A549 (cell line): ENCODE measurements at regions not wholly inside any gene's neighbourhood (a gene's known extent, or its start where the extent isn't known, plus 50 kb on each side); places are given as distances from the start of the nearest gene placed in this dataset.

Experiments
- BHLHE40 ChIP-seq: IDR thresholded peaks from 2 replicates; pipeline ENCODE4 v1.6.1; 2012; ENCODE audit warnings: low read depth, low read length, inconsistent platforms
- CBX8 ChIP-seq: fragments of 200-600 bp; sonication (generic); IDR thresholded peaks from 2 replicates; pipeline ENCODE4 v1.6.1; 2016
- CHD2 ChIP-seq: fragments of 150-350 bp; IDR thresholded peaks from 2 replicates; pipeline ENCODE4 v1.6.1; 2014; ENCODE audit warnings: low read length; ENCODE audit not compliant: partially characterized antibody
- HDAC2 ChIP-seq: fragments of 200-600 bp; sonication (generic); IDR thresholded peaks from 2 replicates; pipeline ENCODE4 v1.6.1; 2016
- NR3C1 ChIP-seq: fragments of >200 bp; sonication (Bioruptor Twin); formaldehyde crosslinking; IDR thresholded peaks from 3 replicates; pipeline ENCODE4 v1.6.1; 2017
- POLR2A ChIP-seq: IDR thresholded peaks from 2 replicates; pipeline ENCODE4 v1.6.1; 2012; ENCODE audit warnings: mild to moderate bottlenecking, low read length
- RAD21 ChIP-seq, 2 experiments: fragments of >200 bp in 1 of 2; sonication (Bioruptor Twin) in 1 of 2; formaldehyde crosslinking in 1 of 2; IDR thresholded peaks in 1 of 2; conservative IDR thresholded peaks in 1 of 2; 2 replicates in 1 of 2; 3 replicates in 1 of 2; pipeline ENCODE4 v1.6.1; 2012 to 2018; ENCODE audit warnings: inconsistent platforms in 1 of 2
- RCOR1 ChIP-seq: fragments of 150-350 bp; IDR thresholded peaks from 2 replicates; pipeline ENCODE4 v1.6.1; 2014; ENCODE audit warnings: antibody characterized with exemption, low read length, low read depth
- SMC3 ChIP-seq: fragments of >200 bp; sonication (Bioruptor Twin); formaldehyde crosslinking; IDR thresholded peaks from 3 replicates; pipeline ENCODE4 v1.6.1; 2018; ENCODE audit warnings: inconsistent platforms
- TF ChIP-seq, protein P1 (sequence below): fragments of >200 bp; sonication (Bioruptor Twin); formaldehyde crosslinking; IDR thresholded peaks from 3 replicates; pipeline ENCODE4 v1.5.1; 2016
- TF ChIP-seq, protein P2 (sequence below): fragments of 450-650 bp; IDR thresholded peaks from 2 replicates; pipeline ENCODE4 v1.6.1; 2014; ENCODE audit warnings: antibody characterized with exemption
- TF ChIP-seq, protein P3 (sequence below): fragments of 200-600 bp; sonication (generic); IDR thresholded peaks from 2 replicates; pipeline ENCODE4 v1.6.1; 2016; ENCODE audit warnings: antibody characterized with exemption, mild to moderate bottlenecking, moderate library complexity
- TF ChIP-seq, protein P4 (sequence below): fragments of 250-450 bp; sonication (Bioruptor Pico); IDR thresholded peaks from 2 replicates; pipeline ENCODE4 v1.5.0; 2020; ENCODE audit warnings: low read depth, mild to moderate bottlenecking, moderate library complexity

DNA sequence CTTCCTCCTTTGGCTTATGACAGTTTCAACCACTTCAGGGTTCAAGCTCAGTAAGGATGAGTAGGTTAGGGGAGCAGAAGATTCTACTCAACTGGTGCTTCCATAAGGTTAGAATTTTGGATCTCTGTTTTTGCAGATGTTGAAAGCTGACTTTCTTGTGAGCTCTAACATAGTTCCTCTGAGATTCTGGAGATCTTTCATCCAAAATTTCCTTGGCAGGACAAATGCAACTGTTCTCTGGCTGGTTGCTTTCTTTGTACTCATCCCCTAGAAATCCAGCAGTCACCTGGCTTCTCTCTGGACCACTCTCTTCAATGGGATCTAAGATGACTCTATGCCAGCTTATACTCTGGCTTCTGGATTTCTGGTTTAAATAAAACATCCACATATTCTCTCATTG lies 189.6 kb downstream of the ESM1 start:
- TF ChIP-seq CHD2: no peak
- TF ChIP-seq, protein P1, sequence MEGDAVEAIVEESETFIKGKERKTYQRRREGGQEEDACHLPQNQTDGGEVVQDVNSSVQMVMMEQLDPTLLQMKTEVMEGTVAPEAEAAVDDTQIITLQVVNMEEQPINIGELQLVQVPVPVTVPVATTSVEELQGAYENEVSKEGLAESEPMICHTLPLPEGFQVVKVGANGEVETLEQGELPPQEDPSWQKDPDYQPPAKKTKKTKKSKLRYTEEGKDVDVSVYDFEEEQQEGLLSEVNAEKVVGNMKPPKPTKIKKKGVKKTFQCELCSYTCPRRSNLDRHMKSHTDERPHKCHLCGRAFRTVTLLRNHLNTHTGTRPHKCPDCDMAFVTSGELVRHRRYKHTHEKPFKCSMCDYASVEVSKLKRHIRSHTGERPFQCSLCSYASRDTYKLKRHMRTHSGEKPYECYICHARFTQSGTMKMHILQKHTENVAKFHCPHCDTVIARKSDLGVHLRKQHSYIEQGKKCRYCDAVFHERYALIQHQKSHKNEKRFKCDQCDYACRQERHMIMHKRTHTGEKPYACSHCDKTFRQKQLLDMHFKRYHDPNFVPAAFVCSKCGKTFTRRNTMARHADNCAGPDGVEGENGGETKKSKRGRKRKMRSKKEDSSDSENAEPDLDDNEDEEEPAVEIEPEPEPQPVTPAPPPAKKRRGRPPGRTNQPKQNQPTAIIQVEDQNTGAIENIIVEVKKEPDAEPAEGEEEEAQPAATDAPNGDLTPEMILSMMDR: no peak
- TF ChIP-seq RAD21 (conservative IDR thresholded peaks at IDR 0.05 in 1 of 2, IDR thresholded peaks at IDR 0.05 in 1 of 2): no peak
- no peak for TF ChIP-seq HDAC2
- TF ChIP-seq, protein P2, sequence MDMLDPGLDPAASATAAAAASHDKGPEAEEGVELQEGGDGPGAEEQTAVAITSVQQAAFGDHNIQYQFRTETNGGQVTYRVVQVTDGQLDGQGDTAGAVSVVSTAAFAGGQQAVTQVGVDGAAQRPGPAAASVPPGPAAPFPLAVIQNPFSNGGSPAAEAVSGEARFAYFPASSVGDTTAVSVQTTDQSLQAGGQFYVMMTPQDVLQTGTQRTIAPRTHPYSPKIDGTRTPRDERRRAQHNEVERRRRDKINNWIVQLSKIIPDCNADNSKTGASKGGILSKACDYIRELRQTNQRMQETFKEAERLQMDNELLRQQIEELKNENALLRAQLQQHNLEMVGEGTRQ: no peak
- TF ChIP-seq, protein P3, sequence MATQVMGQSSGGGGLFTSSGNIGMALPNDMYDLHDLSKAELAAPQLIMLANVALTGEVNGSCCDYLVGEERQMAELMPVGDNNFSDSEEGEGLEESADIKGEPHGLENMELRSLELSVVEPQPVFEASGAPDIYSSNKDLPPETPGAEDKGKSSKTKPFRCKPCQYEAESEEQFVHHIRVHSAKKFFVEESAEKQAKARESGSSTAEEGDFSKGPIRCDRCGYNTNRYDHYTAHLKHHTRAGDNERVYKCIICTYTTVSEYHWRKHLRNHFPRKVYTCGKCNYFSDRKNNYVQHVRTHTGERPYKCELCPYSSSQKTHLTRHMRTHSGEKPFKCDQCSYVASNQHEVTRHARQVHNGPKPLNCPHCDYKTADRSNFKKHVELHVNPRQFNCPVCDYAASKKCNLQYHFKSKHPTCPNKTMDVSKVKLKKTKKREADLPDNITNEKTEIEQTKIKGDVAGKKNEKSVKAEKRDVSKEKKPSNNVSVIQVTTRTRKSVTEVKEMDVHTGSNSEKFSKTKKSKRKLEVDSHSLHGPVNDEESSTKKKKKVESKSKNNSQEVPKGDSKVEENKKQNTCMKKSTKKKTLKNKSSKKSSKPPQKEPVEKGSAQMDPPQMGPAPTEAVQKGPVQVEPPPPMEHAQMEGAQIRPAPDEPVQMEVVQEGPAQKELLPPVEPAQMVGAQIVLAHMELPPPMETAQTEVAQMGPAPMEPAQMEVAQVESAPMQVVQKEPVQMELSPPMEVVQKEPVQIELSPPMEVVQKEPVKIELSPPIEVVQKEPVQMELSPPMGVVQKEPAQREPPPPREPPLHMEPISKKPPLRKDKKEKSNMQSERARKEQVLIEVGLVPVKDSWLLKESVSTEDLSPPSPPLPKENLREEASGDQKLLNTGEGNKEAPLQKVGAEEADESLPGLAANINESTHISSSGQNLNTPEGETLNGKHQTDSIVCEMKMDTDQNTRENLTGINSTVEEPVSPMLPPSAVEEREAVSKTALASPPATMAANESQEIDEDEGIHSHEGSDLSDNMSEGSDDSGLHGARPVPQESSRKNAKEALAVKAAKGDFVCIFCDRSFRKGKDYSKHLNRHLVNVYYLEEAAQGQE: no peak
- no peak for TF ChIP-seq BHLHE40
- TF ChIP-seq POLR2A: no peak
- no peak for TF ChIP-seq RCOR1
- TF ChIP-seq, protein P4, sequence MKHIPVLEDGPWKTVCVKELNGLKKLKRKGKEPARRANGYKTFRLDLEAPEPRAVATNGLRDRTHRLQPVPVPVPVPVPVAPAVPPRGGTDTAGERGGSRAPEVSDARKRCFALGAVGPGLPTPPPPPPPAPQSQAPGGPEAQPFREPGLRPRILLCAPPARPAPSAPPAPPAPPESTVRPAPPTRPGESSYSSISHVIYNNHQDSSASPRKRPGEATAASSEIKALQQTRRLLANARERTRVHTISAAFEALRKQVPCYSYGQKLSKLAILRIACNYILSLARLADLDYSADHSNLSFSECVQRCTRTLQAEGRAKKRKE (CRISPR knock-in tag): no peak
- no peak for TF ChIP-seq CBX8
- no peak for TF ChIP-seq SMC3
- TF ChIP-seq NR3C1: no peak
